Calu3 (cell line): ENCODE measurements at regions not wholly inside any gene's neighbourhood (a gene's known extent, or its start where the extent isn't known, plus 50 kb on each side); places are given as distances from the start of the nearest gene placed in this dataset.
"Not testable (repeated sequence)": the region's sequence is repeated elsewhere in the genome, so short reads cannot be mapped to it uniquely, and the experiment has no call there.

ENCODE experiments used
- BruUV-seq: library from RNA; stranded (reverse); fragments of 400-500 nt; replicated peaks from 2 replicates; lab custom pipeline; 2021; lab: Mats Ljungman, UMichigan
- CTCF ChIA-PET: fragments of 300-600 bp; sonication (Branson Sonifier 250); formaldehyde crosslinking; loops from one replicate; lab custom pipeline; 2022; ENCODE audit warnings: antibody characterized with exemption; lab: Charles Lee
- DNase-seq: peaks from one replicate; pipeline ENCODE4 v3.0.0; 2022
- H3K27ac Mint-ChIP-seq: one replicate; pipeline ENCODE4 v1.8.0; 2022; ENCODE audit warnings: mixed read lengths; ENCODE audit not compliant: unreplicated experiment
- H3K27me3 Mint-ChIP-seq: one replicate; pipeline ENCODE4 v1.8.0; 2022; ENCODE audit warnings: mixed read lengths; ENCODE audit not compliant: unreplicated experiment
- H3K36me3 Mint-ChIP-seq: one replicate; pipeline ENCODE4 v1.8.0; 2022; ENCODE audit warnings: mild to moderate bottlenecking, moderate library complexity, mixed read lengths; ENCODE audit not compliant: insufficient read depth, unreplicated experiment
- H3K4me1 Mint-ChIP-seq: one replicate; pipeline ENCODE4 v1.8.0; 2022; ENCODE audit warnings: mild to moderate bottlenecking, low read depth, mixed read lengths; ENCODE audit not compliant: unreplicated experiment
- H3K4me3 Mint-ChIP-seq: one replicate; pipeline ENCODE4 v1.8.0; 2022; ENCODE audit warnings: mild to moderate bottlenecking, low read depth, moderate library complexity, mixed read lengths; ENCODE audit not compliant: unreplicated experiment
- H3K9me3 Mint-ChIP-seq: one replicate; pipeline ENCODE4 v1.8.0; 2022; ENCODE audit warnings: low read depth, mixed read lengths; ENCODE audit not compliant: unreplicated experiment
- CTCF ChIP-seq: fragments of 200-600 bp; IDR thresholded peaks from one replicate; pipeline ENCODE4 v1.8.0; 2022; ENCODE audit warnings: antibody characterized with exemption; ENCODE audit not compliant: unreplicated experiment
- intact Hi-C: fragments of 100-400 bp; cut with micrococcal nuclease; formaldehyde crosslinking; loops from one replicate; pipeline ENCODE4 v1.10.0; 2022; ENCODE audit not compliant: unreplicated experiment

GRCh38 chr14:44388306-44388705, 118.8 kb downstream of the FSCB start:
- Mint-ChIP-seq H3K27ac (no peak overlapping the region), H3K4me3 (no peak overlapping the region), H3K9me3 (peaks cover 2% of the 10 kb centered on the region), H3K36me3 (no peaks in the 10 kb centered on the region), H3K4me1 (no peaks in the 10 kb centered on the region), H3K27me3 (no peaks in the 10 kb centered on the region)
- no TSS peak for BruUV-seq
- CTCF ChIA-PET: no interaction called here
- intact Hi-C loops: no loop called here
- no peak for DNase-seq
- TF ChIP-seq CTCF: no peak

GRCh38 chr14:44385906-44386305, 121.2 kb downstream of the FSCB start:
- DNase-seq: no peak
- Mint-ChIP-seq H3K36me3 (no peaks in the 10 kb centered on the region), H3K27ac (no peak overlapping the region), H3K4me1 (no peaks in the 10 kb centered on the region), H3K4me3 (no peak overlapping the region), H3K9me3 (peaks cover 3% of the 10 kb centered on the region), H3K27me3 (no peaks in the 10 kb centered on the region)
- intact Hi-C loops: no loop called here
- no peak for TF ChIP-seq CTCF
- CTCF ChIA-PET: no interaction called here
- BruUV-seq: no TSS peak

- H3K9me3 Mint-ChIP-seq, CTCF ChIA-PET, DNase-seq, BruUV-seq, intact Hi-C loops, H3K27ac Mint-ChIP-seq, H3K27me3 Mint-ChIP-seq, H3K4me1 Mint-ChIP-seq, H3K4me3 Mint-ChIP-seq, H3K36me3 Mint-ChIP-seq: not testable (repeated sequence)
Observed at GRCh38 chr14:44385296-44385695, 121.8 kb downstream of the FSCB start.

- H3K4me1 Mint-ChIP-seq, DNase-seq, H3K36me3 Mint-ChIP-seq, H3K27ac Mint-ChIP-seq, CTCF ChIA-PET, H3K4me3 Mint-ChIP-seq, H3K27me3 Mint-ChIP-seq, H3K9me3 Mint-ChIP-seq, BruUV-seq, intact Hi-C loops: not testable (repeated sequence)
Observed at GRCh38 chr14:44384601-44385293, 122.3 kb downstream of the FSCB start.

GRCh38 chr14:44384093-44384492, 123.0 kb downstream of the FSCB start:
- intact Hi-C loops: no loop called here
- Mint-ChIP-seq H3K4me1 (no peaks in the 10 kb centered on the region), H3K4me3 (no peak overlapping the region), H3K36me3 (no peaks in the 10 kb centered on the region), H3K9me3 (peaks cover 3% of the 10 kb centered on the region), H3K27ac (no peak overlapping the region), H3K27me3 (no peaks in the 10 kb centered on the region)
- TF ChIP-seq CTCF: no peak
- CTCF ChIA-PET: no interaction called here
- no TSS peak for BruUV-seq
- no peak for DNase-seq
